ENCODE measurements at regions not wholly inside any gene's neighbourhood (a gene's known extent, or its start where the extent isn't known, plus 50 kb on each side); places are given as distances from the start of the nearest gene placed in this dataset.

GRCh38 chr7:135828604-135829003 is 80.0 kb upstream of the FAM180A start:
- DNase-seq = no peak

GRCh38 chr7:135827391-135827790 is 78.8 kb upstream of the FAM180A start:
- no peak for DNase-seq

GRCh38 chr7:135825406-135825805 is 76.8 kb upstream of the FAM180A start:
- no peak for DNase-seq

GRCh38 chr7:135822376-135822775 is 73.8 kb upstream of the FAM180A start:
- no peak for DNase-seq

GRCh38 chr7:135817583-135817982 is 69.0 kb upstream of the FAM180A start:
- no peak for DNase-seq

- DNase-seq = no peak
Observed at GRCh38 chr7:135815033-135815432, 66.4 kb upstream of the FAM180A start.

- no peak for DNase-seq
Observed at GRCh38 chr7:135812148-135812547, 63.5 kb upstream of the FAM180A start.

GRCh38 chr7:135811506-135811905 is 62.9 kb upstream of the FAM180A start:
- no peak for DNase-seq

- DNase-seq = no peak
Observed at GRCh38 chr7:135808206-135808605, 59.6 kb upstream of the FAM180A start.

GRCh38 chr7:135803143-135803542 is 54.5 kb upstream of the FAM180A start:
- DNase-seq = no peak

- no peak for DNase-seq
Observed at GRCh38 chr7:135802697-135803096, 54.1 kb upstream of the FAM180A start.

GRCh38 chr7:135801877-135802276 is 53.3 kb upstream of the FAM180A start:
- DNase-seq = no peak

- peak; percentile 84 for DNase-seq
Observed at GRCh38 chr7:135801045-135801693, 52.6 kb upstream of the FAM180A start.

GRCh38 chr7:135800560-135800959 is 51.9 kb upstream of the FAM180A start:
- no peak for DNase-seq

GRCh38 chr7:135799881-135800280 is 51.3 kb upstream of the FAM180A start:
- no peak for DNase-seq

Data from hematopoietic multipotent progenitor cell treated with erythropoietin and hydrocortisone succinate and interleukin-3 and kit ligand, for 4 days (in vitro differentiated cells).